ENCODE measurements at regions not wholly inside any gene's neighbourhood (a gene's known extent, or its start where the extent isn't known, plus 50 kb on each side); places are given as distances from the start of the nearest gene placed in this dataset.
"Not testable (repeated sequence)": the region's sequence is repeated elsewhere in the genome, so short reads cannot be mapped to it uniquely, and the experiment has no call there.

GRCh38 chr10:80697926-80698325 lies 160.2 kb downstream of the SH2D4B start:
- DNase-seq = no peak

- DNase-seq = peak; percentile 51
These were observed 161.9 kb downstream of the SH2D4B start for GRCh38 chr10:80699602-80700039.

- DNase-seq = no peak
These were observed 162.6 kb downstream of the SH2D4B start for GRCh38 chr10:80700252-80700651.

- DNase-seq = no peak
These were observed 163.2 kb downstream of the SH2D4B start for GRCh38 chr10:80700760-80701444.

- DNase-seq = no peak
These were observed 164.0 kb downstream of the SH2D4B start for GRCh38 chr10:80701706-80702105.

GRCh38 chr10:80702143-80702542 lies 164.4 kb downstream of the SH2D4B start:
- no peak for DNase-seq

DNA sequence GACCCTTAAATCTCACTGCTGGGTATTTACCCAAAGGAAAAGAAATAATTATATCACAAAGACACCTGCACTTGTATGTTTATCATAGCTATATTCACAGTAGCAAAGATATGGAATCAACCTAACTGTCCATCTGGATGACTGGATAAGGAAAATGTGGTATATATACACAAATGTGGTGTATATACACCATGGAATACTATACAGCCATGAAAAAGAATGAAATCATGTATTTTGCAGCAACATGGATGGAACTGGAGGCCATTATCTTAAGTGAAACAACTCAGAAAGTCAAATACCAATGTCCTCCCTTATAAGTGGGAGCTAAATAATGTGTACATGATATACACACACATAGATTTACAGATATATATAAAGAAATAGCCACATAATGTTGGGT lies 168.2 kb downstream of the SH2D4B start:
- DNase-seq = no peak

DNA sequence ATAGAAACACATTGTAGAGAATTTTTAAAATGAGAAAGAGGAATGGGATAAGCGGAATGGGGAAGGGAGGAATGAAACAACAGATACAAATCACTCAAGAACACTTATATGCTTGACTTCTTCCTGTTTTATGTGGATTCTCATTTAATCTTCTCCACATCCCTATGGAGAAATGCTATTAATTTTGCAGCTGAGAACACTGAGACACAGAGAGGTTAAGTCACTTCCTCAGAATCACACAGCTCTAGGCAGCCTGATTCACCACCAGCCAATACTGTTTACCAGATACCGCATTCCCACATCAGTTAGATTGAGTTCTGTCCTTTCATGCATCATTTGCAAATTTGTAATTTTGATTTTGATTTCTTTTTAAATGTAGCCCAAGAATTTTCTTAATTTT lies 170.5 kb downstream of the SH2D4B start:
- no peak for DNase-seq

DNA sequence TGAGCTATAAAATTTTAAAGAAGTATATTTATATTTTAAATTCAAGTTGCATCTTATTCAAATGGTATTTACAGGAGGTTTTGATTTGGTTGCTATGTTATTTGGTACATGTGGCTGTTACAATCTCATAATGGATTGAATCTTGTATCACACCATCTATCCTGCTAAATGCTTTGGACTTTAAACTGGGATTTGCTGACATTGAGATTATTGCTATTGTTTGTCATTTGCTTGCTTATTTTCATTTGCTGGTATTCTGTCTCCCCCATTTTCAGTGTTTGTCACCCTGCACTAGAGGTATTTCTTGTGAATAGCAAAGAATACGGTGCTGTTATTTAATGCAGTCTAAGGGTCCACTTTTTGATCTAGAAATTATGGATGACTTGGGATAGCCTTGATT lies 171.1 kb downstream of the SH2D4B start:
- DNase-seq = no peak

GRCh38 chr10:80709866-80710265 lies 172.2 kb downstream of the SH2D4B start:
- DNase-seq = no peak

DNA sequence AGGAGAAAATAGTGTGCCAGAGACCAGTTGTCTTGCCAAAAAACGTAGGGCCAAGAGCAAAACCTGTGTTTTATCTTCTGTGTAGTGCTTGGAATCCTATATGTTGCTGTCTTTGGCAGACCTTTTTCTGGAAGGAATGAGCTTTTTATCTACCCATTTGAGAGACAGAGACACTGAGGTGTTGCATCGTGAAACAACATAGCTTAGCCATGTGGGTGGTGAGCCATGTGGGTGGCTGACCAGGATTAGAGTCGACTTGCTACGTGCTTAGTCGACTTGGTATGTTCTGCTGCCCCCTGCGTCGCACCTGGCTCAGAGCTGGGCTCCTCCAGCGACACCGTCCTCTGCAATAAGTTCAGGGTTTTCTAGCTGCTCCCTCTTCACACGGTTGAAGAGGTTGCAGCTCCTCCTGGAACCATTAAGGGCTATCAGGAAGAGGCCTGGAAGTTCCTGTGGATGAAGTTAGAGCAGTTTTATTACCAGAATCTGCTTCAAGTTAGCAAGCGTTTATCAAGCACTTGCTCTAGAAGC lies 175.8 kb downstream of the SH2D4B start:
- DNase-seq = no peak

DNA sequence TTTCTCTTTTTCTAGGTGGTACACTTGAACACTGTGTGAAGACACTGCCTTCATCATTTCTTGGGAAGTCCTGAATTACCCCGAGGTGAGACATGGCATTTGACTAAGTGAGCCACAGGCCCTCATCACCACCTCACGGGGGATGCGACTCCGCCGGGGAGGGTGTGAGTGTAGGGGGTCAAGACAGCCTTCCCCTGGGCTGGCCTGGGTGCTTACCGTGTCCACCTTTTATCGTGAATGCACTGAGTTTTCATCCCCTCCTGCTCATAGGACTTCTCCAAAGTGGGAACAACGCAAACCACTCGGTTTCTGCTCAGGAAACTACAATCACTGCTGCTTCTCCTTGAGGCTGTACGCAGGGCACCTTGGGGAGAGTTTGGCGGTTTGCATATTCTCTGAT lies 176.9 kb downstream of the SH2D4B start:
- no peak for DNase-seq

- no peak for DNase-seq
These were observed 180.3 kb downstream of the SH2D4B start for GRCh38 chr10:80718024-80718423.

GRCh38 chr10:80719935-80720334 lies 182.2 kb downstream of the SH2D4B start:
- DNase-seq = no peak

DNA sequence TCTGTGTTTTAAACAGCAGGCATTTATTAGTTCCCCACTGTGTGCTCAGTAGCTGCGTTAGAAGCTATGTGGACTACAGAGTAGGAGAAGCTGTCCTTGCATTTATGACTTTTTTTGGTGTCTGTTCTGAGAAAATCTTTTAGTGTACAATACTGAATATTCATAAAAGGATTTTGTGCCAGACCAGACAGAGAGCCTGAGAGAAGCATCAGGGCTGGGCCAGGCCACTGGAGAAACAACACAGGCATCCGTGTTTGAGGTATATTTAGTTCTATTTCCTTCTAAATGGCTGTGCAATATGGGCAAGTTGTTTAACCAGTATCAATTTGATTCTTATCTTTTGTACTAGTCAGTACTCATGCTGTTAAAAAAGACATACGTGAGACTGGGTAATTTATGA lies 182.8 kb downstream of the SH2D4B start:
- no peak for DNase-seq

- DNase-seq = not testable (repeated sequence)
These were observed 190.7 kb downstream of the SH2D4B start for GRCh38 chr10:80728354-80728753.

GRCh38 chr10:80729896-80730295 lies 192.2 kb downstream of the SH2D4B start:
- DNase-seq = no peak

DNA sequence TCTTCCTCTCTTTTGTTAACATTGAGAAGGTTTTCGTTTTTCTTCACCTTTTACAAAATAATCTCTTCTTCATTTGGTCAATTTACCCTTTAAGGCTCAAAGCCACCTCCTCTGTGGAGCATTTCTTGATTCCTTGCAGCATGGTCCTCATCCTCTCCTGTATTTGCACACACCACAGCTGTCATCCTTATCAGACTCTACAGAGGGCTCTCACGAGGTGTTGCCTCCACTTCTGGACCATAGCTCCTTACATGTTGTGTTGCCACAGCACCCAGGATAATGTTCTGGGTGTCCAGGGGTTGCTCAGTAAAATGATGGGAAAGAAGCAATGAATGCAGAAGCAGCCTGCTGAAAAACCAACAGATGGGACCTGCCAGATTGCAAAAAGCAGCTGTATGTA lies 192.8 kb downstream of the SH2D4B start:
- no peak for DNase-seq

DNA sequence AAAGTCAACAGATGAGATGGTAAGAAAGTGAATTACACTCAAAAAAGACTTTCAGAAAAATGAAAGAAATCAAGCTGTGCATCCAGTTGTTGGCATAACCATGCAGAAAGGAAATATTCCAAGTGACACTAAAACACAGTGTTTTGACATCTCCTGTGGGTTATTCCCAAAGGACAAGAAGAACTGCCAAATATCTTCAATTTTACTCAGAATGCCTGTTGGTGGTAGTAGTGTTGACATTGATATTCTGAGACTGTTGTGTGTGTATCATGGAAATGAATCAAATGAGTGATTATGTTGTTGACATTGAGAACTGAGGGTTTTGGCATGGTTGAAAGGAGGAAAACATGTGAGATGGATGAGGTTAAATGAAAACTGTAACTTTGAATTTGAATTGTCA lies 196.9 kb downstream of the SH2D4B start:
- no peak for DNase-seq

- no peak for DNase-seq
These were observed 199.5 kb downstream of the SH2D4B start for GRCh38 chr10:80737209-80737608.

DNA sequence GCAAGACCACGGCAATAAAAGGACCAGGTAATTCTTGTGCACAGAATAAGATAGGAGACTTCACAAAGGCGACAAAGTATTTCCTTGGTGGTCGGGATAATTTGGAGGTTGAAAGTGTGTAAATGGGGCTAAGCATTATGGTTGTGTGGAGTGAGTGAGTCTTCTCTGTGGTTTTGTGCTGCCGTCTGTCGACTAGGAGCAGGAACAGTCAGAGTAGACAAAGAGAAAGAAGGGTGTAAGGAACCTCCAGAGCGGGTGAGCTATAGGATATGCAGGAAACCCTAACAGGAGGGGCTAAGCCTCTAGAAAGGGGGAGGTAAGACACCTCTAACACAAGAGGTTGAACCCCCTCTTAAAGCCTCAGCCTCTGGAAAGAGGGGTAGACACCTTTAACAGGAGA lies 201.6 kb downstream of the SH2D4B start:
- no peak for DNase-seq

DNA sequence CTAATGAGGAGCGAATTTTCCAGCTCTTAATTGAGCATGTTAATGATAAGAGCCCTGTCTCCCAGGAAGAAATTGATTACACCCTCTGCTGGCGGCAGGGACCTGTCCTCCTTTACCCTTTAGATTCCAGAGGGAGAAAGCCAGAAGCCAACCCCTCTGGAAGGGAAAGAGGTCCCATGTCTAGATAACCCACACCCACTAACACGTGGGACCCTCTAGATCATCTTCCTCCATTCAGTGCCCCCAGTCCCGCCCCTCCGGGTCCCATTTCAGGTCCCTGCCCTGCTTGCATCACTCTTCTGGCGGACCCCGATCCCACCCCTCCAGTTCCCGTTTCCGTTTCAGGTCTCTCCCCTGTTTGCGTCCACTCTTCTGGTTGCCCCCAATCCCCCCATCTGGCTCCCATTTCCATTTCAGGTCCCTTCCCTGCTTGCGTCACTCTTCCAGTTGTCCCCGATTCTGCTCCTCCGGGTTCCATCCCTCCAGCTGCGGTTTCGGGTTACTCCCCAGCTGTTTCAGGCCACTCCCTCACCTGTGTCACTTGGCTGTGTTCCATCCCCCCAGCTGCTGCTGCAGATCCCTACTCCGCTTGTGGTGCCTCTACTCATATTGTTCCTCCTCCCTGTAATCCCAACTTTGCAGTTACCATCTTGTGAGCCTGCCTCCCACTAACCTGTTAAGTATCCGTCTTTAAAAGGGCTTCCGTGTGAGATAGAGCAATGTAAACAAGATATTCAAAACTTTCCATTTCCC lies 202.4 kb downstream of the SH2D4B start:
- DNase-seq = no peak

DNA sequence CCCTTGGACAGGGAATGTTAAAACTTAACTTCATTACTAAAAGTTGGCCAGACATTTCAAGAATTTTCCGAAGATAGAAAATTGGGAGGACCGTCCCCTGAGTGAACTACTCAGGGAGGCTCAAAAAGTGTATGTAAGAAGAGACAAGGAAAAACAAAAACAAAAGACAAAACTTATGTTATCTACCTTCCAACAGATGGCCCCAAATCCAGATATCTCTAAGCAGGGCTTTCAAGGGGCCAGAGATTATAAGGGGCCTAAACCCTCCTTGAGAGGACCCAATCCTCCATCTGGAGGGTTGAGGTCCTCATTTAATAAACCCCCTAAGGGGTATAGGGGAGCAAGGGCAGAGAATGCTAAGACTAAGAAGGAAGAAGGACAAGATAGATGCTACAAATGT lies 203.6 kb downstream of the SH2D4B start:
- no peak for DNase-seq

- no peak for DNase-seq
These were observed 212.6 kb downstream of the SH2D4B start for GRCh38 chr10:80750268-80750667.

Data from HCEC 1CT (cell line).